LoVo (cell line): ENCODE measurements at regions not wholly inside any gene's neighbourhood (a gene's known extent, or its start where the extent isn't known, plus 50 kb on each side); places are given as distances from the start of the nearest gene placed in this dataset.
A peak's percentile ranks its signal among the peaks of the same experiment; 100 is the strongest.

Experiments
- DNase-seq: peaks from one replicate; pipeline ENCODE4 v3.0.0-alpha.2; 2016; ENCODE audit warnings: low spot score

- DNase-seq: no peak
Measured at GRCh38 chr2:45255563-45255962, 246.3 kb upstream of the SIX2 start.

- no peak for DNase-seq
Measured at GRCh38 chr2:45254025-45254424, 244.8 kb upstream of the SIX2 start.

- DNase-seq: no peak
Measured at GRCh38 chr2:45253151-45253550, 243.9 kb upstream of the SIX2 start.

DNA sequence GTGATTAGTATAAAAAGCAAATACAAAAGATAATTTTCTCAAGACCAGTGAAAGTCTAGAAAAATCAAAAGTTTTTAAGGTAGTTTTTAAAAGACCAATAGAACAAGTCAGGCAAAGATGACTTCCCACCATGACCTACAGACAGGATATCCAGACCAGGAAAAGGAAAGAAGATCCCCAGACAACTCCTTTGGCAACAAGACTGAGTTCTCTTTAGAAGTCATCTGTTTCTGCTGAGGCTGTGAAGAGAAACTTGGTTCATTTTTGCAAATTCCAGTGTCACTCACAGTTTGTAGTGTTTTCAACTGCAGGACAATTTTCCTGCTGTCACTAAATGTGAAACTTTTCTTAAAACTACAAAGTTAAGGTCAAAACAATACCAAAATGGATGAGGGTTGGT, 240.9 kb upstream of the SIX2 start:
- no peak for DNase-seq

GRCh38 chr2:45248214-45248613, 239.0 kb upstream of the SIX2 start:
- no peak for DNase-seq

- no peak for DNase-seq
Measured at GRCh38 chr2:45244928-45245327, 235.7 kb upstream of the SIX2 start.

GRCh38 chr2:45242161-45242741, 233.0 kb upstream of the SIX2 start:
- DNase-seq: no peak

GRCh38 chr2:45241061-45241561, 231.9 kb upstream of the SIX2 start:
- DNase-seq: peak; percentile 44

DNA sequence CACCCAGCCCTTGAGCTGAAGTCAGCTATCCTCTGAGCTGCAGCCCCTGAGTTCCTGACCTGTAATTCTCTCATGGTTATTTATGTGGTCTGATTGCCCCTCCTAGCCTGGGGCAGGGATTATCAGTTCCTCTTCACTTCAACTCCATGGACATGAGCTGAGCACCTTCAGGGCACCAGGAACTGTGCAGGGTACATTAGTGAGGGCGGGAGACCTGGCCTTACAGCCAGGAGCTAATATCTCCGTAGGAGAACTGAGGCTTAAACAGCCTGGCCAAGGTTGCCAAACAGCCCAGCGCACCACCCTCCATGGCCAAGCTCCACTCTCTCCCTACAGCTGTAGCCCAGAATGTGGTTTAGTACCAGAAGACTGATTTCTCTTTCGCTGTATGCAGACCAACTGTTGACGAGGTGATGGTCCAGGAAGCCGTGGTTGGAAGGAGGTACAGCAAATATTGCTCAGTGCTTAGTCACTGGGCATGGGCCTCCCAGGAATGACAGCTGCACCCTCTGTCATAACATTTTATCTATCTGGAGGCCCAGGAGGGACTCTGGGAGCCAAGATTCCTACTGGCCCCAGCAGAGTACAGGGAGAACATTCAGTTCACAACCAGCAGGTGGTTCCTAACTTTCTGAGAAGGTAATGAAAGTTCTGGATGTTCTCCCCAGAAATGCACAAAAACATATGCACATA, 228.7 kb upstream of the SIX2 start:
- DNase-seq: peak; percentile 85

- DNase-seq: no peak
Measured at GRCh38 chr2:45237128-45237527, 227.9 kb upstream of the SIX2 start.

- no peak for DNase-seq
Measured at GRCh38 chr2:45236268-45236667, 227.0 kb upstream of the SIX2 start.

GRCh38 chr2:45233301-45233700, 224.0 kb upstream of the SIX2 start:
- DNase-seq: no peak

DNA sequence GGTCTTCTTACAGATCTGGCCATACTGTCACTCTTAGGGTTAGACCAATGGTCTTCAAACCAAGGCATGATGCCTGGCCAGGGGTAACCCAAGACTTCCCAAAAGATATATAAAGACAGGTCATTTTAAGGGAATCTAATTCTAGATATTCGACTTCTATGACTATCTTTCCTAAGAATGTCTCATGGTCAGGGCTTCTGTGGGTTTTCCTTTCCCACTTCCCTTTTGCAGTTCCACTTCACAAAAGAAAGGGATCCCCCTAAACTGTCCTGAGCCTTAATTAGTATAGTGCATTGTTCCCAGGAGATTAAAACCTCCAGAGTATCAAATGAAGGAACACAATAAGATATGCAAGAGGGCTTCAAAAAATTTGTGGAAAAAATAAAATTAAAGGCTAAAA, 223.6 kb upstream of the SIX2 start:
- no peak for DNase-seq

GRCh38 chr2:45229411-45229810, 220.2 kb upstream of the SIX2 start:
- no peak for DNase-seq

DNA sequence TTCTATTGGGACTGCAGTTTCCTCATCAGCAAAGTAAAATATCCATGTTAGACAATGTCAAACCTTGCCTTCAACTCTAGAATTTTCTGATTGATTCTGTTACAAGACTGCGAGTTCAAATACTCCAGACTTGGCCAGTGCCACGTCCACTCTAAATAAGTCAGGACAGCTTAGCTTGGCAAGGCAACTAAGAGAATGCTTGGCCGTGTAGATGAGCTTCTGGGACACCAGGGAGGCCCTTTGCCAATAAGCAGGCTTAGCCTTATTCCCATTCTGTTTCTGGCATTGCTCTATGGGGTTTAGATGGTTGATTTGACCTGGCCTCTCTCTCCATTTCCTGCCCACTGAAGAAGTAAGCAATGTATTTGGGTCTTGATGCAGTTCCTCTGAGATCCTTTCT, 218.1 kb upstream of the SIX2 start:
- no peak for DNase-seq

GRCh38 chr2:45224993-45225380, 215.7 kb upstream of the SIX2 start:
- no peak for DNase-seq

- no peak for DNase-seq
Measured at GRCh38 chr2:45224321-45224992, 215.2 kb upstream of the SIX2 start.

- DNase-seq: no peak
Measured at GRCh38 chr2:45223531-45223930, 214.3 kb upstream of the SIX2 start.

DNA sequence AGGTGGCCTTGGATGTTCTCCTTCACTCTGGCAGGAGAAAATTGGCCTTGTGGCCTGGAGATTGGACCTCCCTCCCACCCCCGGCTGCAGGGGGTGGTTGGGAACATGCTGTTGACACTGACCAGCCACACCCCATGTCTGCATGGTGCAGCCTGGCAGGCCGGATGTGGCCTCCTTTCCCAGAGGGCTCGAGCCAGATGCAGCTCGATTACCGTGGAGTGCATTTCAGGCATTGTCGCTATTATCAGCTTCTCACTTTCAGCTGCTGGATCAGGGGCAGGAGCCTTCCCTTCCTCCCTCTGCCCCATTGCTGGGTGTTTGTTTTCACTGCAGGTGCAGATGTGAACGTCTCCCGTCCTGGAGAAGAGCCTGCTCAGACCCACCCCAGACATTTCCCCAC, 211.0 kb upstream of the SIX2 start:
- DNase-seq: no peak

DNA sequence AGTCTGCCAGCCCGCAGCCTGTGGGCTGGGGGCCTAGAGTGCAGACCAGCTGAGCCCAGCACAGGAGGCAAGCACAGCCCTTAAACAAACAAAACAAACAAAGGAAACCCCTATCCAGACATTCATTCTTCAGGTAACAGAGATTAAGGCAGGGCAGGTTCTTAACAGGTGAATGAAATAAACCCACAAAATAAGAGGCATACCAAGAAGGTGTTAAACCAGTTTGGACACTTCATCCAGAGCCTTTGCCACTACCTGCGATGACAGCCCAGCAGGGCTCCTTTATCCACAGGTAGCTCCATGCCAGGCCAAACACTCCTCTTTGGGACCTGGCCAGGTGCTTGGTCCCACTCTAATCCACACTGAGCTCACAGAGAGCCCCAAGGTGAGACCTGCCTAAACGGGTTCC, 209.7 kb upstream of the SIX2 start:
- no peak for DNase-seq

- no peak for DNase-seq
Measured at GRCh38 chr2:45218297-45218696, 209.0 kb upstream of the SIX2 start.

- DNase-seq: no peak
Measured at GRCh38 chr2:45216118-45216517, 206.9 kb upstream of the SIX2 start.

- DNase-seq: no peak
Measured at GRCh38 chr2:45214550-45214949, 205.3 kb upstream of the SIX2 start.
